H9 (cell line): ENCODE measurements at regions not wholly inside any gene's neighbourhood (a gene's known extent, or its start where the extent isn't known, plus 50 kb on each side); places are given as distances from the start of the nearest gene placed in this dataset.

Source experiments
- DNase-seq: peaks from one replicate; pipeline ENCODE4 v3.0.0-alpha.2; 2017
- H2AFZ ChIP-seq: one replicate; pipeline ENCODE4 v1.6.1; 2013; ENCODE audit warnings: mild to moderate bottlenecking, low read length, control low read depth, moderate library complexity
- H2AK5ac ChIP-seq: 2 replicates; pipeline ENCODE4 v1.6.1; 2013; ENCODE audit warnings: low read length, control low read depth, mixed read lengths; ENCODE audit not compliant: insufficient read length
- H2BK120ac ChIP-seq: one replicate; pipeline ENCODE4 v1.6.1; 2013; ENCODE audit warnings: low read depth, mild to moderate bottlenecking, low read length, control low read depth, inconsistent platforms; ENCODE audit not compliant: poor library complexity, severe bottlenecking
- H2BK12ac ChIP-seq: 2 replicates; pipeline ENCODE4 v1.6.1; 2013; ENCODE audit warnings: low read length, control low read depth, mixed read lengths, low read depth; ENCODE audit not compliant: insufficient read length
- H2BK15ac ChIP-seq: 2 replicates; pipeline ENCODE4 v1.6.1; 2013; ENCODE audit warnings: low read depth, low read length, control low read depth
- H2BK20ac ChIP-seq: one replicate; pipeline ENCODE4 v1.6.1; 2013; ENCODE audit warnings: low read depth, mild to moderate bottlenecking, low read length, control low read depth, inconsistent platforms; ENCODE audit not compliant: poor library complexity, severe bottlenecking
- H2BK5ac ChIP-seq: 2 replicates; pipeline ENCODE4 v1.6.1; 2013; ENCODE audit warnings: low read length, control low read depth, mixed read lengths; ENCODE audit not compliant: insufficient read length
- H3K14ac ChIP-seq: 2 replicates; pipeline ENCODE4 v1.6.1; 2013; ENCODE audit warnings: low read length, control low read depth; ENCODE audit not compliant: insufficient read depth
- H3K18ac ChIP-seq: 2 replicates; pipeline ENCODE4 v1.6.1; 2013; ENCODE audit warnings: low read depth, mild to moderate bottlenecking, mixed read lengths, low read length, control low read depth; ENCODE audit not compliant: insufficient read length
- H3K23ac ChIP-seq: 2 replicates; pipeline ENCODE4 v1.6.1; 2013; ENCODE audit warnings: low read length, control low read depth, mixed read lengths, low read depth; ENCODE audit not compliant: insufficient read length
- H3K23me2 ChIP-seq: 2 replicates; pipeline ENCODE4 v1.6.1; 2013; ENCODE audit warnings: low read depth, mild to moderate bottlenecking, mixed read lengths, low read length, control low read depth; ENCODE audit not compliant: insufficient read length, poor library complexity, severe bottlenecking
- H3K27ac ChIP-seq: 2 replicates; pipeline ENCODE4 v1.5.1; 2013; ENCODE audit warnings: low read length, control low read depth, mixed read lengths, low read depth; ENCODE audit not compliant: insufficient read length
- H3K27me3 ChIP-seq: 2 replicates; pipeline ENCODE4 v1.6.1; 2013; ENCODE audit warnings: low read length, control low read depth, inconsistent platforms; ENCODE audit not compliant: insufficient read depth
- H3K4ac ChIP-seq: 2 replicates; pipeline ENCODE4 v1.6.1; 2013; ENCODE audit warnings: low read depth, mild to moderate bottlenecking, control low read depth, inconsistent platforms, low read length, moderate library complexity
- H3K4me1 ChIP-seq: 2 replicates; pipeline ENCODE4 v1.6.1; 2013; ENCODE audit warnings: low read length, control low read depth, inconsistent platforms; ENCODE audit not compliant: insufficient read depth
- H3K4me2 ChIP-seq: 2 replicates; pipeline ENCODE4 v1.6.1; 2013; ENCODE audit warnings: low read length, control low read depth, mixed read lengths; ENCODE audit not compliant: insufficient read length, insufficient read depth
- H3K56ac ChIP-seq: 2 replicates; pipeline ENCODE4 v1.6.1; 2013; ENCODE audit warnings: low read depth, mild to moderate bottlenecking, mixed read lengths, low read length, control low read depth; ENCODE audit not compliant: insufficient read length
- H3K79me1 ChIP-seq: 2 replicates; pipeline ENCODE4 v1.6.1; 2013; ENCODE audit warnings: low read depth, mild to moderate bottlenecking, moderate library complexity, low read length, control low read depth, inconsistent platforms; ENCODE audit not compliant: insufficient read depth, poor library complexity, severe bottlenecking
- H3K79me2 ChIP-seq: 2 replicates; pipeline ENCODE4 v1.6.1; 2013; ENCODE audit warnings: low read length, control low read depth, inconsistent platforms; ENCODE audit not compliant: insufficient read depth
- H3K9ac ChIP-seq: 2 replicates; pipeline ENCODE4 v1.6.1; 2013; ENCODE audit warnings: low read length, control low read depth, mixed read lengths; ENCODE audit not compliant: insufficient read length; ENCODE audit errors: extremely low read depth
- H3K9me3 ChIP-seq: one replicate; pipeline ENCODE4 v1.6.1; 2013; ENCODE audit warnings: low read depth, low read length, inconsistent platforms; ENCODE audit not compliant: control insufficient read depth
- H3T11ph ChIP-seq: one replicate; pipeline ENCODE4 v1.6.1; 2013; ENCODE audit warnings: mild to moderate bottlenecking, low read length, control low read depth, inconsistent platforms
- H4K20me1 ChIP-seq: one replicate; pipeline ENCODE4 v1.6.1; 2013; ENCODE audit not compliant: control insufficient read depth, insufficient read length, insufficient read depth
- H4K5ac ChIP-seq: 2 replicates; pipeline ENCODE4 v1.6.1; 2013; ENCODE audit warnings: low read depth, mild to moderate bottlenecking, mixed read lengths, low read length, control low read depth; ENCODE audit not compliant: insufficient read length
- H4K8ac ChIP-seq: replicated peaks from 2 replicates; pipeline ENCODE4 v1.6.1; 2013; ENCODE audit warnings: low read length, control low read depth, mixed read lengths, low read depth; ENCODE audit not compliant: insufficient read length
- H4K91ac ChIP-seq: 2 replicates; pipeline ENCODE4 v1.6.1; 2013; ENCODE audit warnings: low read depth, mild to moderate bottlenecking, moderate library complexity, mixed read lengths, low read length, control low read depth; ENCODE audit not compliant: insufficient read length
- H3K27ac Mint-ChIP-seq, 3 experiments: 2 replicates in 2 of 3; 3 replicates in 1 of 3; pipeline ENCODE4 v1.8.0; 2020 to 2021; ENCODE audit warnings: mixed read lengths in 3 of 3, mild to moderate bottlenecking in 1 of 3, moderate library complexity in 1 of 3
- H3K27me3 Mint-ChIP-seq: 2 replicates; pipeline ENCODE4 v1.8.0; 2021; ENCODE audit warnings: low read depth, mild to moderate bottlenecking, moderate library complexity, mixed read lengths
- H3K36me3 Mint-ChIP-seq, 3 experiments: 2 replicates in 2 of 3; 3 replicates in 1 of 3; pipeline ENCODE4 v1.8.0; 2020 to 2021; ENCODE audit warnings: low read depth in 3 of 3, mixed read lengths in 3 of 3; ENCODE audit not compliant: insufficient read depth in 1 of 3
- H3K4me1 Mint-ChIP-seq, 2 experiments: 2 replicates each; pipeline ENCODE4 v1.8.0; 2020; ENCODE audit warnings: mixed read lengths in 2 of 2
- H3K4me3 Mint-ChIP-seq, 2 experiments: 2 replicates in 1 of 2; 3 replicates in 1 of 2; pipeline ENCODE4 v1.8.0; 2020 to 2021; ENCODE audit warnings: mild to moderate bottlenecking in 2 of 2, mixed read lengths in 2 of 2, moderate library complexity in 1 of 2
- H3K9me3 Mint-ChIP-seq, 2 experiments: 2 replicates in 1 of 2; 3 replicates in 1 of 2; pipeline ENCODE4 v1.8.0; 2020; ENCODE audit warnings: mild to moderate bottlenecking in 2 of 2, mixed read lengths in 2 of 2, moderate library complexity in 1 of 2
- CTCF ChIP-seq: fragments of 200-600 bp; sonication (generic); conservative IDR thresholded peaks from 3 replicates; pipeline ENCODE4 v1.8.0; 2021; ENCODE audit warnings: antibody characterized with exemption, mild to moderate bottlenecking
- WGBS: extraction: QIAGEN DNeasy Blood & Tissue Kit; methylation state at CpG from one replicate; pipeline ENCODE4 v1.1.7; 2013; ENCODE audit warnings: missing lambda C conversion rate, low lambda C conversion rate, mixed read lengths; ENCODE audit not compliant: insufficient read length; ENCODE audit errors: extremely low coverage; 5-methylcytosine and 5-hydroxymethylcytosine counted together

DNA sequence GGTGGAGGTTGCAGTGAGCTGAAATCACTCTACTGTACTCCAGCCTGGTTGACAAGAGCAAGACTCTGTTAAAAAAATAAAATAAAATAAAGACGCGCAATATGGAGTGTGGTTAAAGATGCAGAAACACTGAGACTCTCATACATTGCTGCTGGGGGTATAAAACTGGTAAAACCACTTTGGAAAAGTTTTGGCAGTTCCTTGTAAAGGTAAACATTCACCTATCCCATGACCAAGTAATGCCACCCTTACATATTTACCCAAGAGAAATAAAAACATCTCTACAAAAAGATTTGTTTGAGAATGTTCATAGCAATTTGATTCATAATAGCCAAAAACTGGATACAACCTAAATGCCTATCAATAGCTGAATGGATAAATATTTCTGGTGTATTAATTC is 398.5 kb downstream of the PDCD6IP start:
- no CpG with 5 or more reads among the region's 2 CpGs for WGBS
- Mint-ChIP-seq H3K4me1 (no peaks in the 10 kb centered on the region), H3K27me3 (no peaks in the 10 kb centered on the region), H3K36me3 (no peaks in the 10 kb centered on the region), H3K4me3 (no peak overlapping the region), H3K27ac (no peak overlapping the region), H3K9me3 (no peaks in the 10 kb centered on the region)
- Histone ChIP-seq H3K27ac (no peak overlapping the region), H3K4ac (no peak overlapping the region), H3K27me3 (no peaks in the 10 kb centered on the region), H4K20me1 (no peaks in the 10 kb centered on the region), H2BK12ac (no peak overlapping the region), H4K91ac (no peak overlapping the region), H3K18ac (no peak overlapping the region), H3K23me2 (no peaks in the 10 kb centered on the region), H2BK5ac (no peak overlapping the region), H3K79me1 (no peaks in the 10 kb centered on the region), H3K4me1 (no peaks in the 10 kb centered on the region), H2BK120ac (no peak overlapping the region), H3K56ac (no peak overlapping the region), H4K8ac (no peak overlapping the region), H2AFZ (no peak overlapping the region), H2AK5ac (no peak overlapping the region), H3K23ac (no peak overlapping the region), H2BK20ac (no peak overlapping the region), H4K5ac (no peak overlapping the region), H3T11ph (no peak overlapping the region), H3K14ac (no peak overlapping the region), H3K9ac (no peak overlapping the region), H3K4me2 (no peak overlapping the region), H3K9me3 (no peaks in the 10 kb centered on the region), H3K79me2 (no peaks in the 10 kb centered on the region), H2BK15ac (no peak overlapping the region)
- no peak for TF ChIP-seq CTCF
- DNase-seq = no peak
